ENCODE measurements at regions not wholly inside any gene's neighbourhood (a gene's known extent, or its start where the extent isn't known, plus 50 kb on each side); places are given as distances from the start of the nearest gene placed in this dataset.

- no peak overlapping the region for H3K4me3 ChIP-seq (replicated peaks in 1 of 3; ENCODE audit: insufficient read depth in 1 of 3, low read depth in 1 of 3, low read length in 3 of 3)
- no peaks in the 10 kb centered on the region for H3K9me3 ChIP-seq (replicated peaks; ENCODE audit: control insufficient read depth, insufficient read depth, low read length)
- no peak overlapping the region for H3K4me2 ChIP-seq (ENCODE audit: insufficient read depth, low read length)
- no peaks in the 10 kb centered on the region for H3K36me3 ChIP-seq (ENCODE audit: control insufficient read depth in 2 of 2, extremely low read depth in 1 of 2, insufficient read depth in 2 of 2, low read length in 2 of 2)
- no peaks in the 10 kb centered on the region for H3K79me2 ChIP-seq (ENCODE audit: control insufficient read depth, insufficient read depth, low read length)
- CTCF ChIA-PET = interaction anchor here (1.3 to 3.6 kb wide), 4 partner anchors 10 to 590 kb away, joined by 5 to 11 read pairs (median 5); no protein-coding TSS in a partner anchor
- no peaks in the 10 kb centered on the region for H3K27me3 ChIP-seq (ENCODE audit: control insufficient read depth in 2 of 2, insufficient read depth in 2 of 2, low read length in 2 of 2)
- intact Hi-C loops (cut with micrococcal nuclease) = no loop called here
- H4K20me1 ChIP-seq (replicated peaks; ENCODE audit: control insufficient read depth, extremely low read depth, insufficient read depth, low read length) = no peaks in the 10 kb centered on the region
- no peak overlapping the region for H3K27ac ChIP-seq (ENCODE audit: insufficient read depth, low read depth, low read length)
- DNase-seq (ENCODE audit: low read depth, low spot score) (no peak), FAIRE-seq (no peak)
- H2AFZ ChIP-seq (ENCODE audit: low read depth, low read length) = no peak overlapping the region
- H3K4me1 ChIP-seq (ENCODE audit: control insufficient read depth, extremely low read depth, insufficient read depth, low read length) = peaks cover 8% of the 10 kb centered on the region
- dilution Hi-C loops (cut with MboI; ENCODE audit: extremely low pct_ligation_motif_present, low sequenced_read_pairs) = no loop called here
- TF ChIP-seq FOS (IDR thresholded peaks at IDR 0.05; ENCODE audit: borderline replicate concordance, insufficient read depth, low read length) = no peak
- no peak for TF ChIP-seq POLR2A (IDR thresholded peaks at IDR 0.05; ENCODE audit: low read depth, low read length)
- no peaks in the 10 kb centered on the region for H3K9me1 ChIP-seq (replicated peaks; ENCODE audit: control insufficient read depth, extremely low read depth, insufficient read depth, low read length)
- no peak overlapping the region for H3K9ac ChIP-seq (replicated peaks; ENCODE audit: extremely low read depth, insufficient read depth, low read length)
- POLR2A ChIA-PET = interaction anchor here (1.0 to 2.1 kb wide), 2 partner anchors 35 to 37 kb away, joined by 3 to 5 read pairs; no protein-coding TSS in a partner anchor
- BruUV-seq (replicated peaks) = no TSS peak
Observed at GRCh38 chr6:11644601-11645000, 107.1 kb downstream of the TMEM170B start.

GRCh38 chr6:11645016-11645415 lies 107.5 kb downstream of the TMEM170B start:
- H3K36me3 ChIP-seq (ENCODE audit: control insufficient read depth in 2 of 2, extremely low read depth in 1 of 2, insufficient read depth in 2 of 2, low read length in 2 of 2) = no peaks in the 10 kb centered on the region
- no peaks in the 10 kb centered on the region for H3K9me1 ChIP-seq (replicated peaks; ENCODE audit: control insufficient read depth, extremely low read depth, insufficient read depth, low read length)
- no peaks in the 10 kb centered on the region for H3K79me2 ChIP-seq (ENCODE audit: control insufficient read depth, insufficient read depth, low read length)
- ChIA-PET CTCF (interaction anchor here (1.3 to 3.6 kb wide), 4 partner anchors 10 to 589 kb away, joined by 5 to 11 read pairs (median 5); no protein-coding TSS in a partner anchor), POLR2A (interaction anchor here (1.0 to 2.1 kb wide), 2 partner anchors 36 to 37 kb away, joined by 3 to 5 read pairs; no protein-coding TSS in a partner anchor)
- H3K4me2 ChIP-seq (ENCODE audit: insufficient read depth, low read length) = no peak overlapping the region
- no peak for FAIRE-seq
- H3K4me1 ChIP-seq (ENCODE audit: control insufficient read depth, extremely low read depth, insufficient read depth, low read length) = peaks cover 13% of the 10 kb centered on the region
- H2AFZ ChIP-seq (ENCODE audit: low read depth, low read length) = no peak overlapping the region
- no peaks in the 10 kb centered on the region for H3K27me3 ChIP-seq (ENCODE audit: control insufficient read depth in 2 of 2, insufficient read depth in 2 of 2, low read length in 2 of 2)
- DNase-seq (ENCODE audit: low read depth, low spot score) = no peak
- H3K27ac ChIP-seq (ENCODE audit: insufficient read depth, low read depth, low read length) = no peak overlapping the region
- BruUV-seq (replicated peaks) = no TSS peak
- no peak overlapping the region for H3K4me3 ChIP-seq (replicated peaks in 1 of 3; ENCODE audit: insufficient read depth in 1 of 3, low read depth in 1 of 3, low read length in 3 of 3)
- TF ChIP-seq FOS (IDR thresholded peaks at IDR 0.05; ENCODE audit: borderline replicate concordance, insufficient read depth, low read length) (no peak), POLR2A (IDR thresholded peaks at IDR 0.05; ENCODE audit: low read depth, low read length) (no peak), MYC (IDR thresholded peaks at IDR 0.05; ENCODE audit: low read depth, low read length) (no peak), JUN (IDR thresholded peaks at IDR 0.05; ENCODE audit: borderline replicate concordance, insufficient read depth, insufficient read length, low read depth) (no peak), GATA2 (IDR thresholded peaks at IDR 0.05; ENCODE audit: insufficient read depth, insufficient read length, low read depth, low read length) (no peak), MAX (IDR thresholded peaks at IDR 0.05; ENCODE audit: insufficient read depth, insufficient read length) (no peak), EZH2 (IDR thresholded peaks at IDR 0.05; ENCODE audit: borderline replicate concordance, low read depth, low read length, severe bottlenecking) (no peak), CTCF (IDR thresholded peaks at IDR 0.05; ENCODE audit: extremely low read depth in 1 of 2, insufficient read depth in 1 of 2, low read depth in 1 of 2, low read length in 2 of 2) (no peak), POLR2AphosphoS5 (IDR thresholded peaks at IDR 0.05; ENCODE audit: insufficient read depth, low read depth, low read length) (no peak)
- dilution Hi-C loops (cut with MboI; ENCODE audit: extremely low pct_ligation_motif_present, low sequenced_read_pairs) = no loop called here
- no peaks in the 10 kb centered on the region for H4K20me1 ChIP-seq (replicated peaks; ENCODE audit: control insufficient read depth, extremely low read depth, insufficient read depth, low read length)
- H3K9ac ChIP-seq (replicated peaks; ENCODE audit: extremely low read depth, insufficient read depth, low read length) = no peak overlapping the region
- intact Hi-C loops (cut with micrococcal nuclease) = no loop called here
- no peaks in the 10 kb centered on the region for H3K9me3 ChIP-seq (replicated peaks; ENCODE audit: control insufficient read depth, insufficient read depth, low read length)

Data from endothelial cell of umbilical vein (primary cell).